ENCODE measurements at regions not wholly inside any gene's neighbourhood (a gene's known extent, or its start where the extent isn't known, plus 50 kb on each side); places are given as distances from the start of the nearest gene placed in this dataset.

DNA sequence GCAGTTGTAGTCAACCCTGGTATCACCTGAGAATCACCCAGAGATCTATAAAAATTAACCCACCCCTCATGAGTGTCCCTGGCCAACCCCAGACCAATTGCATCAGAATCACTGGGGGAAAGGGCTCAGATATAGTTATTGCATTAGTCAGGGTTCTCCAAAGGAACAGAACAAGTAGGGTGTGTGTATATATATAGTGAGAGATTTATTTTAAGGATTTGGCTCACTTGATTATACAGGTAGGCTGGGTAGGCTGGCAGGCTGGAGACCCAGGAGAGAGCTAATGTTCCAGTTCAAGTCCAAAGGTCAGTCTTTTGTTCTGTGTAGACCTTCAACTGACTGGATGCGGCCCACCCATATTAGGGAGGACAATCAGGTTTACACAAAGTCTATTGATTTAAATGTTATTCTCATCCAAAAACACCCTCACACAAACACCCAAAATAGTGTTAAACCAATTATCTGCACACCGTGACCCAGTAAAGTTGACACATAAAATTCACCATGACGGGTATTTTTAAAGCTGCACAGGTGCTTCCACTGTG lies 372.9 kb upstream of the NFE2L3 start:
- TF ChIP-seq, protein P1, sequence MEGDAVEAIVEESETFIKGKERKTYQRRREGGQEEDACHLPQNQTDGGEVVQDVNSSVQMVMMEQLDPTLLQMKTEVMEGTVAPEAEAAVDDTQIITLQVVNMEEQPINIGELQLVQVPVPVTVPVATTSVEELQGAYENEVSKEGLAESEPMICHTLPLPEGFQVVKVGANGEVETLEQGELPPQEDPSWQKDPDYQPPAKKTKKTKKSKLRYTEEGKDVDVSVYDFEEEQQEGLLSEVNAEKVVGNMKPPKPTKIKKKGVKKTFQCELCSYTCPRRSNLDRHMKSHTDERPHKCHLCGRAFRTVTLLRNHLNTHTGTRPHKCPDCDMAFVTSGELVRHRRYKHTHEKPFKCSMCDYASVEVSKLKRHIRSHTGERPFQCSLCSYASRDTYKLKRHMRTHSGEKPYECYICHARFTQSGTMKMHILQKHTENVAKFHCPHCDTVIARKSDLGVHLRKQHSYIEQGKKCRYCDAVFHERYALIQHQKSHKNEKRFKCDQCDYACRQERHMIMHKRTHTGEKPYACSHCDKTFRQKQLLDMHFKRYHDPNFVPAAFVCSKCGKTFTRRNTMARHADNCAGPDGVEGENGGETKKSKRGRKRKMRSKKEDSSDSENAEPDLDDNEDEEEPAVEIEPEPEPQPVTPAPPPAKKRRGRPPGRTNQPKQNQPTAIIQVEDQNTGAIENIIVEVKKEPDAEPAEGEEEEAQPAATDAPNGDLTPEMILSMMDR (IDR thresholded peaks at IDR 0.05): no peak
- TF ChIP-seq POLR2A (IDR thresholded peaks at IDR 0.05): no peak

Data from Peyer's patch (tissue), 4 donors.